GM12878 (cell line): ENCODE measurements at regions not wholly inside any gene's neighbourhood (a gene's known extent, or its start where the extent isn't known, plus 50 kb on each side); places are given as distances from the start of the nearest gene placed in this dataset.

ENCODE experiments used
- ATAC-seq: fragments of 200-7000 bp; cut with Tn5 transposase; 3 replicates; pipeline ENCODE4 v1.9.1; 2020; ENCODE audit warnings: mild to moderate bottlenecking, moderate library complexity
- BruUV-seq: library from RNA; stranded (reverse); fragments of 400-500 nt; replicated peaks from 2 replicates; lab custom pipeline; 2021; lab: Mats Ljungman, UMichigan
- CTCF ChIA-PET: fragments of 300-600 bp; sonication (Branson Sonifier 250); formaldehyde crosslinking; extraction: SDS; loops from one replicate; lab custom pipeline; 2021; ENCODE audit warnings: inconsistent platforms; lab: Yijun Ruan, JAX
- POLR2A ChIA-PET: fragments of 350-600 bp; formaldehyde crosslinking; extraction: SDS; loops from one replicate; lab custom pipeline; 2021; ENCODE audit warnings: inconsistent platforms; lab: Charles Lee
- RAD21 ChIA-PET: fragments of 300-600 bp; sonication (Branson Sonifier 250); formaldehyde crosslinking; loops from one replicate; lab custom pipeline; 2023; ENCODE audit warnings: antibody characterized with exemption; ENCODE audit not compliant: unreplicated experiment; lab: Charles Lee
- SMC1A ChIA-PET: fragments of 300-600 bp; sonication (Branson Sonifier 250); formaldehyde crosslinking; loops from one replicate; lab custom pipeline; 2023; ENCODE audit not compliant: unreplicated experiment, uncharacterized antibody; lab: Charles Lee
- DNase-seq: peaks from one replicate; pipeline ENCODE4 v3.0.0-alpha.2; 2011; ENCODE audit warnings: low read depth, low spot score
- FAIRE-seq: peaks from 3 replicates; lab custom pipeline; 2011; peaks lifted over from hg19 to GRCh38; lab: Jason Lieb, UNC
- H2AFZ ChIP-seq: 2 replicates; pipeline ENCODE4 v1.6.0; 2011; ENCODE audit warnings: low read depth, low read length, control low read depth; ENCODE audit not compliant: control insufficient read depth
- H3K27ac ChIP-seq: 2 replicates; pipeline ENCODE4 v1.5.1; 2011; ENCODE audit warnings: control low read depth; ENCODE audit not compliant: control insufficient read depth, insufficient read depth
- H3K27me3 ChIP-seq, 2 experiments: replicated peaks in 1 of 2; 2 replicates each; pipeline versions ENCODE4 v1.6.0 to v1.6.1; 2011; ENCODE audit warnings: low read length in 1 of 2; ENCODE audit not compliant: control insufficient read depth in 2 of 2, insufficient read depth in 2 of 2
- H3K36me3 ChIP-seq, 2 experiments: 2 replicates each; pipeline ENCODE4 v1.5.1; 2011; ENCODE audit warnings: low read length in 1 of 2; ENCODE audit not compliant: control insufficient read depth in 2 of 2, insufficient read depth in 2 of 2
- H3K4me1 ChIP-seq: 2 replicates; pipeline ENCODE4 v1.6.1; 2011; ENCODE audit warnings: mild to moderate bottlenecking, low read length, moderate library complexity, mixed read lengths; ENCODE audit not compliant: control insufficient read depth, insufficient read depth
- H3K4me2 ChIP-seq: 2 replicates; pipeline ENCODE4 v1.6.0; 2011; ENCODE audit warnings: control low read depth; ENCODE audit not compliant: control insufficient read depth, insufficient read depth
- H3K4me3 ChIP-seq: fragments of 200-600 bp; sonication (generic); 2 replicates; pipeline ENCODE4 v1.5.1; 2016
- H3K79me2 ChIP-seq: 2 replicates; pipeline ENCODE4 v1.6.0; 2011; ENCODE audit warnings: low read length; ENCODE audit not compliant: control insufficient read depth, insufficient read depth
- H3K9ac ChIP-seq: 2 replicates; pipeline ENCODE4 v1.8.0; 2011; ENCODE audit warnings: low read length, control low read depth, mixed read lengths; ENCODE audit not compliant: control insufficient read depth, insufficient read depth
- H3K9me3 ChIP-seq: replicated peaks from 3 replicates; pipeline ENCODE4 v1.5.1; 2011; ENCODE audit warnings: mild to moderate bottlenecking, low read length; ENCODE audit not compliant: control insufficient read depth, insufficient read depth
- H4K20me1 ChIP-seq: 2 replicates; pipeline ENCODE4 v1.6.0; 2011; ENCODE audit not compliant: control insufficient read depth, insufficient read depth
- BRCA1 ChIP-seq: IDR thresholded peaks from 2 replicates; pipeline ENCODE4 v1.6.1; 2011; ENCODE audit warnings: low read depth, low read length, improper control_type of control experiment
- CHD1 ChIP-seq: IDR thresholded peaks from 2 replicates; pipeline ENCODE4 v1.6.1; 2012; ENCODE audit warnings: low read depth, low read length, improper control_type of control experiment
- EED ChIP-seq: sonication (generic); IDR thresholded peaks from 2 replicates; pipeline ENCODE4 v1.6.1; 2016; ENCODE audit warnings: antibody characterized with exemption, low read depth
- EP300 ChIP-seq, 2 experiments: fragments of 150-350 bp in 1 of 2; IDR thresholded peaks; 2 replicates each; pipeline ENCODE4 v1.6.1; 2011 to 2012; ENCODE audit warnings: low read depth in 2 of 2, low read length in 2 of 2, borderline replicate concordance in 1 of 2, improper control_type of control experiment in 1 of 2, inconsistent platforms in 1 of 2; ENCODE audit not compliant: control insufficient read depth in 1 of 2
- HDAC2 ChIP-seq: fragments of 200-600 bp; sonication (generic); IDR thresholded peaks from 2 replicates; pipeline ENCODE4 v1.6.1; 2017
- MTA3 ChIP-seq: IDR thresholded peaks from 2 replicates; pipeline ENCODE4 v1.6.1; 2012; ENCODE audit warnings: low read length, inconsistent platforms, borderline replicate concordance
- MYC ChIP-seq: IDR thresholded peaks from 2 replicates; pipeline ENCODE4 v1.6.1; 2011; ENCODE audit warnings: mild to moderate bottlenecking, low read length, moderate library complexity, inconsistent platforms; ENCODE audit not compliant: insufficient read depth, insufficient replicate concordance, insufficient read length, severe bottlenecking
- SREBF1 ChIP-seq: IDR thresholded peaks from 2 replicates; pipeline ENCODE4 v1.6.1; 2012; ENCODE audit warnings: mild to moderate bottlenecking, low read length
- YBX1 ChIP-seq: fragments of 450-650 bp; IDR thresholded peaks from 2 replicates; pipeline ENCODE4 v1.6.1; 2016; ENCODE audit warnings: antibody characterized with exemption
- WGBS: methylation state at CpG from one replicate; pipeline ENCODE4 v1.1.6; 2016; ENCODE audit warnings: low lambda C conversion rate; ENCODE audit not compliant: insufficient replicate concordance, insufficient coverage; ENCODE audit errors: missing lambda C conversion rate; 5-methylcytosine and 5-hydroxymethylcytosine counted together
- in situ Hi-C: fragments of 300-500 bp; cut with MboI; formaldehyde crosslinking; loops from 9 replicates; pipeline ENCODE4 v1.14.3; 2018; ENCODE audit warnings: mixed read lengths
- intact Hi-C: fragments of 100-400 bp; cut with micrococcal nuclease; formaldehyde crosslinking; loops from one replicate; pipeline ENCODE4 v1.14.2; 2022; ENCODE audit not compliant: unreplicated experiment
- TF ChIP-seq, protein P1 (sequence below): IDR thresholded peaks from 2 replicates; pipeline ENCODE4 v1.6.1; 2011; ENCODE audit warnings: borderline replicate concordance, low read depth, mild to moderate bottlenecking, moderate library complexity, low read length; ENCODE audit not compliant: insufficient read depth, poor library complexity, severe bottlenecking
- TF ChIP-seq, protein P2 (sequence below): fragments of 450-650 bp; IDR thresholded peaks from 2 replicates; pipeline ENCODE4 v1.6.1; 2016; ENCODE audit warnings: mild to moderate bottlenecking
- TF ChIP-seq, protein P3 (sequence below): fragments of 450-650 bp; IDR thresholded peaks from 2 replicates; pipeline ENCODE4 v1.6.1; 2017; ENCODE audit warnings: mild to moderate bottlenecking
- TF ChIP-seq, protein P4 (sequence below): fragments of 450-650 bp; IDR thresholded peaks from 2 replicates; pipeline ENCODE4 v1.6.1; 2017; ENCODE audit warnings: mild to moderate bottlenecking, low read depth, inconsistent platforms; ENCODE audit not compliant: poor library complexity, severe bottlenecking

DNA sequence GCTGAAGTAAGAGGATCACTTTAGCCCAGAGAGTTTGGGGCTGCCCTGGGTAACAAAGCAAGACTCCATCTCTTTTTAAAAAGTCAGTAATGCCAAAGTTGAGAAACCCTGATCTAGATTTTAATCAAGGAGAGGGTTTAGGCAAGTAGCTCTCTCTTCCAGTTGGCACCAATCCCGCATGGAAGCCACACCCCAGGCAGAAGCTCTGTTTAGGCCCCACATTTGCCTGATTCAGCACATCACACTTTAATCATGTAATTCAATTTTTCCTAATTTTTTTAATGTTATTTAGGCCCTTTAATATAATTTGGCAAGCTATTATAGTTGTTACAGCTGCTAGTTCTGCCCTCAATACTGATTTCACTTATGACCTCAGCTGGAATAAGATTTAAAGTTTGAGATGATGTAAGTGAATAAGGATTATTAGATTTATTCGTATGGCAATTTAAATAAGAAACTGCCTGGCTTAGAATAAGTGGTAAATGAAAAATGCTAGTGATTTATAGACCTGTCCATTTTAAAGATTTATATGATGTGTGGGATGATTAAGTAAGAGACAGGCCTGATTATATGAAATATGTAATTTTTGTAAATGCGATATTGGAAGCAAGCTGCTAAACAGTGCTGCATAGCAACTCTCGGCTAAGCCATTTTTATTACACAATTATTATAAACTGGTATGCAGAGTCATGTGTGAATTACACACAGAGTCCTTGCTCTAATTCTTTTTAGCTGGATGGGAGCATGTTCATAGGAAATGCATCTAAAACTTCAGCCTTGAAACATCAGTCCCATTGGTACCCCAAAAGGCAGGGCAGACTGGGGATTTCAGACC is 80.2 kb upstream of the NFE2L3 start:
- Histone ChIP-seq H3K36me3 (no peaks in the 10 kb centered on the region), H3K4me3 (no peak overlapping the region), H3K9me3 (no peaks in the 10 kb centered on the region), H2AFZ (no peak overlapping the region), H3K79me2 (no peaks in the 10 kb centered on the region), H3K27ac (no peak overlapping the region), H3K9ac (no peak overlapping the region), H3K4me2 (no peak overlapping the region), H4K20me1 (no peaks in the 10 kb centered on the region), H3K27me3 (peaks cover 2 to 3% of the 10 kb centered on the region in 2 experiments; a peak in 2 of 4 replicates), H3K4me1 (no peaks in the 10 kb centered on the region)
- in situ Hi-C loops = loop anchor here (10.0 kb wide), 1 partner anchor 593 kb away; no protein-coding TSS in a partner anchor
- WGBS = 48% methylated on average over 4 of the region's 4 CpGs
- CTCF ChIA-PET = interaction anchor here (0.7 to 1.8 kb wide), 6 partner anchors 9 to 179 kb away, joined by 3 to 7 read pairs (median 4); no protein-coding TSS in a partner anchor
- FAIRE-seq = no peak
- SMC1A ChIA-PET = interaction anchor here (0.6 to 3.4 kb wide), 2 partner anchors 176 to 178 kb away, joined by 3 to 23 read pairs; no protein-coding TSS in a partner anchor
- BruUV-seq = no TSS peak
- intact Hi-C loops = no loop called here
- POLR2A ChIA-PET = interaction anchor here (1.1 kb wide), 1 partner anchor 132 kb away, joined by 3 read pairs; no protein-coding TSS in a partner anchor
- DNase-seq = no peak
- RAD21 ChIA-PET = no interaction called here
- ATAC-seq = no peak
- TF ChIP-seq BRCA1 (no peak), MTA3 (no peak), SREBF1 (no peak), HDAC2 (no peak), MYC (no peak), CHD1 (no peak), EP300 (IDR thresholded peaks at IDR 0.05; ENCODE audit: borderline replicate concordance in 1 of 2, control insufficient read depth in 1 of 2, low read depth in 2 of 2, low read length in 2 of 2) (no peak), YBX1 (no peak), EED (no peak)
- TF ChIP-seq, protein P1, sequence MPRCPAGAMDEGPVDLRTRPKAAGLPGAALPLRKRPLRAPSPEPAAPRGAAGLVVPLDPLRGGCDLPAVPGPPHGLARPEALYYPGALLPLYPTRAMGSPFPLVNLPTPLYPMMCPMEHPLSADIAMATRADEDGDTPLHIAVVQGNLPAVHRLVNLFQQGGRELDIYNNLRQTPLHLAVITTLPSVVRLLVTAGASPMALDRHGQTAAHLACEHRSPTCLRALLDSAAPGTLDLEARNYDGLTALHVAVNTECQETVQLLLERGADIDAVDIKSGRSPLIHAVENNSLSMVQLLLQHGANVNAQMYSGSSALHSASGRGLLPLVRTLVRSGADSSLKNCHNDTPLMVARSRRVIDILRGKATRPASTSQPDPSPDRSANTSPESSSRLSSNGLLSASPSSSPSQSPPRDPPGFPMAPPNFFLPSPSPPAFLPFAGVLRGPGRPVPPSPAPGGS = no peak
- TF ChIP-seq, protein P2, sequence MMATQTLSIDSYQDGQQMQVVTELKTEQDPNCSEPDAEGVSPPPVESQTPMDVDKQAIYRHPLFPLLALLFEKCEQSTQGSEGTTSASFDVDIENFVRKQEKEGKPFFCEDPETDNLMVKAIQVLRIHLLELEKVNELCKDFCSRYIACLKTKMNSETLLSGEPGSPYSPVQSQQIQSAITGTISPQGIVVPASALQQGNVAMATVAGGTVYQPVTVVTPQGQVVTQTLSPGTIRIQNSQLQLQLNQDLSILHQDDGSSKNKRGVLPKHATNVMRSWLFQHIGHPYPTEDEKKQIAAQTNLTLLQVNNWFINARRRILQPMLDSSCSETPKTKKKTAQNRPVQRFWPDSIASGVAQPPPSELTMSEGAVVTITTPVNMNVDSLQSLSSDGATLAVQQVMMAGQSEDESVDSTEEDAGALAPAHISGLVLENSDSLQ = no peak
- TF ChIP-seq, protein P3, sequence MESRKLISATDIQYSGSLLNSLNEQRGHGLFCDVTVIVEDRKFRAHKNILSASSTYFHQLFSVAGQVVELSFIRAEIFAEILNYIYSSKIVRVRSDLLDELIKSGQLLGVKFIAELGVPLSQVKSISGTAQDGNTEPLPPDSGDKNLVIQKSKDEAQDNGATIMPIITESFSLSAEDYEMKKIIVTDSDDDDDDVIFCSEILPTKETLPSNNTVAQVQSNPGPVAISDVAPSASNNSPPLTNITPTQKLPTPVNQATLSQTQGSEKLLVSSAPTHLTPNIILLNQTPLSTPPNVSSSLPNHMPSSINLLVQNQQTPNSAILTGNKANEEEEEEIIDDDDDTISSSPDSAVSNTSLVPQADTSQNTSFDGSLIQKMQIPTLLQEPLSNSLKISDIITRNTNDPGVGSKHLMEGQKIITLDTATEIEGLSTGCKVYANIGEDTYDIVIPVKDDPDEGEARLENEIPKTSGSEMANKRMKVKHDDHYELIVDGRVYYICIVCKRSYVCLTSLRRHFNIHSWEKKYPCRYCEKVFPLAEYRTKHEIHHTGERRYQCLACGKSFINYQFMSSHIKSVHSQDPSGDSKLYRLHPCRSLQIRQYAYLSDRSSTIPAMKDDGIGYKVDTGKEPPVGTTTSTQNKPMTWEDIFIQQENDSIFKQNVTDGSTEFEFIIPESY = no peak
- TF ChIP-seq, protein P4, sequence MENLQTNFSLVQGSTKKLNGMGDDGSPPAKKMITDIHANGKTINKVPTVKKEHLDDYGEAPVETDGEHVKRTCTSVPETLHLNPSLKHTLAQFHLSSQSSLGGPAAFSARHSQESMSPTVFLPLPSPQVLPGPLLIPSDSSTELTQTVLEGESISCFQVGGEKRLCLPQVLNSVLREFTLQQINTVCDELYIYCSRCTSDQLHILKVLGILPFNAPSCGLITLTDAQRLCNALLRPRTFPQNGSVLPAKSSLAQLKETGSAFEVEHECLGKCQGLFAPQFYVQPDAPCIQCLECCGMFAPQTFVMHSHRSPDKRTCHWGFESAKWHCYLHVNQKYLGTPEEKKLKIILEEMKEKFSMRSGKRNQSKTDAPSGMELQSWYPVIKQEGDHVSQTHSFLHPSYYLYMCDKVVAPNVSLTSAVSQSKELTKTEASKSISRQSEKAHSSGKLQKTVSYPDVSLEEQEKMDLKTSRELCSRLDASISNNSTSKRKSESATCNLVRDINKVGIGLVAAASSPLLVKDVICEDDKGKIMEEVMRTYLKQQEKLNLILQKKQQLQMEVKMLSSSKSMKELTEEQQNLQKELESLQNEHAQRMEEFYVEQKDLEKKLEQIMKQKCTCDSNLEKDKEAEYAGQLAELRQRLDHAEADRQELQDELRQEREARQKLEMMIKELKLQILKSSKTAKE = no peak
